ENCODE measurements at regions not wholly inside any gene's neighbourhood (a gene's known extent, or its start where the extent isn't known, plus 50 kb on each side); places are given as distances from the start of the nearest gene placed in this dataset.
A peak's percentile ranks its signal among the peaks of the same experiment; 100 is the strongest.

DNA sequence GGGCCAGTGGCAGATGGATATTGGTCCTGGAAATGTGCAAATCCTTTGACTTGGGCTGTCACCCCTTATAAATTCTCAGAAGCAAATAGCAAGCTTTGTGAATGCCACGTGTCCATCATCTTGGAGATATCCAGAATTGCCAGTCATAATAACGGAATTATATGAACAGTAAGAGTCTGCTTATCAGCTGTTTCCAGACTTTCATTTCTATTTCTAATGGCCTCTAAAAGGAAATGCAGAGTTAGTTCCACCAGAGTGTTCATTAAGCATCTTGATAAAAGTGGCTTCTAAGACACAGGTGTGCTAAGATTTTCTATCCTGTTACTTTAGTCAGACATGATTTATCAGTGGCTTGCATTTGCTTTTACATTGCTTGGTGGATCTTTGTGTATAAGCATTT is 87.4 kb downstream of the RAMP3 start:
- ATAC-seq (no peak), DNase-seq (no peak)
- Histone ChIP-seq H3K27ac (no peak overlapping the region), H3K4me3 (no peak overlapping the region), H3K4me1 (peaks cover 0 to 12% of the 10 kb centered on the region in 2 donors), H3K27me3 (peaks cover 0 to 19% of the 10 kb centered on the region in 2 donors), H3K9me3 (peaks cover 0 to 7% of the 10 kb centered on the region in 2 donors), H3K36me3 (no peaks in the 10 kb centered on the region)
- TF ChIP-seq, protein P1, sequence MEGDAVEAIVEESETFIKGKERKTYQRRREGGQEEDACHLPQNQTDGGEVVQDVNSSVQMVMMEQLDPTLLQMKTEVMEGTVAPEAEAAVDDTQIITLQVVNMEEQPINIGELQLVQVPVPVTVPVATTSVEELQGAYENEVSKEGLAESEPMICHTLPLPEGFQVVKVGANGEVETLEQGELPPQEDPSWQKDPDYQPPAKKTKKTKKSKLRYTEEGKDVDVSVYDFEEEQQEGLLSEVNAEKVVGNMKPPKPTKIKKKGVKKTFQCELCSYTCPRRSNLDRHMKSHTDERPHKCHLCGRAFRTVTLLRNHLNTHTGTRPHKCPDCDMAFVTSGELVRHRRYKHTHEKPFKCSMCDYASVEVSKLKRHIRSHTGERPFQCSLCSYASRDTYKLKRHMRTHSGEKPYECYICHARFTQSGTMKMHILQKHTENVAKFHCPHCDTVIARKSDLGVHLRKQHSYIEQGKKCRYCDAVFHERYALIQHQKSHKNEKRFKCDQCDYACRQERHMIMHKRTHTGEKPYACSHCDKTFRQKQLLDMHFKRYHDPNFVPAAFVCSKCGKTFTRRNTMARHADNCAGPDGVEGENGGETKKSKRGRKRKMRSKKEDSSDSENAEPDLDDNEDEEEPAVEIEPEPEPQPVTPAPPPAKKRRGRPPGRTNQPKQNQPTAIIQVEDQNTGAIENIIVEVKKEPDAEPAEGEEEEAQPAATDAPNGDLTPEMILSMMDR (IDR thresholded peaks at IDR 0.05), result no peak
- intact Hi-C loops (cut with DNase I), result no loop called here

DNA sequence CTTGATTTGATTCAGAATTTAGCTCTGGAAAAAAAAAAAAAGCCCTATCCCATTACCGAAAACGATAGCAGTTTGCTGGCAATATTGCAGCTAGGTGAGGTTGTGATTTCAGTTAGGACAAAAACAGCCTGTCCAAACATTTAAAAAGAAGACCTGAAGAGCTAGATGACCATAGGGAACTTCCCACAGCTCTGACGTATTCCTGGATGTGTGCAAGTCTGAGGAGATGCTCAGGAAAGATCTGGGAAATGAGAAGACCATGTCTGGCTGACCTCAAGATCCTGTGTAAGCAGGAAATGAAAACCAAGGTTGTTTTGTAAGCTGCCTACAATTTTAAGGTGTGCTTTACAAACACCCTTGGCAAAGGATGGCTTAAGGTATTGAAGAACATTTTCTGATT is 88.7 kb downstream of the RAMP3 start:
- Histone ChIP-seq H3K36me3 (no peaks in the 10 kb centered on the region), H3K4me3 (no peak overlapping the region), H3K9me3 (peaks cover 0 to 7% of the 10 kb centered on the region in 2 donors), H3K4me1 (peaks cover 0 to 6% of the 10 kb centered on the region in 2 donors), H3K27me3 (peaks cover 0 to 21% of the 10 kb centered on the region in 2 donors), H3K27ac (no peak overlapping the region)
- DNase-seq (no peak), ATAC-seq (no peak)
- TF ChIP-seq, protein P1 (IDR thresholded peaks at IDR 0.05), result no peak
- intact Hi-C loops (cut with DNase I), result no loop called here

DNA sequence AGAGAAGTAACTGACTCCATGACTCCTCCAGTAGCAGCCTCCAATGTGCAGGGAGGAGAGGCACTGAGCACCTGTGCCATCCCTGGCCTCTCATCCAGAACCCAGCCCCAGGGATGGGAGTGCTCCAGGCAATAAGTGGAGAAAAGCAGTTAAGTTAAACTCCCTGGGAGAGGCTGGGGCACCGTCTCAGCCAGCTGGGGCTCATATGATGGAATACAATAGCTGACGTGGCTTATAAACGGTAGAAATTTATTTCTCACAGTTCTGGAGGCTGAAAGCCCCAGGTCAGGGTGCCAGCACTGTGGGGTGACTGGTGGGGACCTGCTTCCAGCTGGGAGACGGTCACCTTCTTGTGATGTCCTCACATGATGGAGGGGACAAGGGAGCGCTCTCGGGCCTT is 94.7 kb downstream of the RAMP3 start:
- ATAC-seq, result no peak
- H3K36me3 ChIP-seq, result no peaks in the 10 kb centered on the region
- no peak for DNase-seq
- H3K4me1 ChIP-seq, result no peaks in the 10 kb centered on the region
- no peak overlapping the region for H3K4me3 ChIP-seq
- TF ChIP-seq, protein P1 (IDR thresholded peaks at IDR 0.05), result no peak
- peaks cover 0 to 7% of the 10 kb centered on the region in 2 donors for H3K9me3 ChIP-seq
- intact Hi-C loops (cut with DNase I), result loop anchor here in 1 of 2 donors (10.0 kb wide), 1 partner anchor 97 kb away; the partner anchor contains the start of gene RAMP3
- H3K27ac ChIP-seq, result no peak overlapping the region
- H3K27me3 ChIP-seq, result peaks cover 0 to 14% of the 10 kb centered on the region in 2 donors

DNA sequence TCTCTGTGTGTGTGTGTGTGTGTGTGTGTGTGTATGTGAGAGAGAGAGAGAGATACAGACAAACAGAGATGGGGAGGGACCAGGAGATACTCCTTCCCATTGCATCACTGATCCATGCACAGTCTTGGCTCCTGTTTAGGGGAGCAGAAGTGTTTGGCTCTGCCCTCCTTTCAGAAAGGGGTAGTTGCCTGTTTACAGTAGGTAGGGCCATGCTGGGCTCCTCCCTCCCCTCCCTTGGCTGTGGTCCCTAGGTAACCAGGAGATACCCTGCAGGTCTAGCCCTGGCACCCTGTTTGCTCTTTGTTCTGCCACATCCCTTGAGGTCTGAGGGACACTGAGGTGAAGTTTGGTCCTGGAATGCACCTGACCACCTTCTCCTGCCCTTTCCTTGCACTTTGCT is 95.3 kb downstream of the RAMP3 start:
- peaks cover 0 to 4% of the 10 kb centered on the region in 2 donors for H3K9me3 ChIP-seq
- H3K27ac ChIP-seq, result peak overlapping the region in 1 of 2 donors; percentile 53
- no peak overlapping the region for H3K4me3 ChIP-seq
- intact Hi-C loops (cut with DNase I), result loop anchor here in 1 of 2 donors (10.0 kb wide), 1 partner anchor 98 kb away; the partner anchor contains the start of gene RAMP3
- peaks cover 0 to 8% of the 10 kb centered on the region in 2 donors for H3K27me3 ChIP-seq
- ATAC-seq, result no peak
- DNase-seq, result no peak
- H3K4me1 ChIP-seq, result no peaks in the 10 kb centered on the region
- TF ChIP-seq, protein P1 (IDR thresholded peaks at IDR 0.05), result no peak
- no peaks in the 10 kb centered on the region for H3K36me3 ChIP-seq

DNA sequence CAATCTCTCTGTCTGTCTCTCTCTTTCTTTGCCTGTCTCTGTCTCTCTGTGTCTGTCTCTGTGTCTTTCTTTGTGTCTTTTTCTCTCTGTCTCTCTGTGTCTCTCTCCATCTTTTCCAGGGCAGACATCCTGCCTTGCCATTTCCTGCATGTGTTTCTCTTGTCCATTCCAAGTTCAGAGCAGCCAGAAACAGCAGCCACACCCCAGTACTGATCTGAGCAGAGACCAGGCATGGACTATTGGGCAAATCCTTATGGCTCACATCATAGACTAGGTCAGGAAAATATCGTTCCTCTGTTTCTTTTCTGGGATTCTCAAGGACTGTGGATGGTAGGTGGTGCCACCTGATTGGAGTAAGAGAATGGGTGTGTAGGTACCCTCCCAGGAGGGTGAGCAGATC is 95.8 kb downstream of the RAMP3 start:
- no peak overlapping the region for H3K27ac ChIP-seq
- H3K9me3 ChIP-seq, result no peaks in the 10 kb centered on the region
- no peak for DNase-seq
- H3K27me3 ChIP-seq, result peaks cover 0 to 8% of the 10 kb centered on the region in 2 donors
- H3K4me3 ChIP-seq, result no peak overlapping the region
- TF ChIP-seq, protein P1 (IDR thresholded peaks at IDR 0.05), result no peak
- intact Hi-C loops (cut with DNase I), result loop anchor here in 1 of 2 donors (10.0 kb wide), 1 partner anchor 99 kb away; the partner anchor contains the start of gene RAMP3
- H3K4me1 ChIP-seq, result no peaks in the 10 kb centered on the region
- ATAC-seq, result no peak
- H3K36me3 ChIP-seq, result no peaks in the 10 kb centered on the region
